Retina (tissue), 1 donor: ENCODE measurements at regions not wholly inside any gene's neighbourhood (a gene's known extent, or its start where the extent isn't known, plus 50 kb on each side); places are given as distances from the start of the nearest gene placed in this dataset.

Experiments
- DNase-seq: peaks from one replicate; pipeline ENCODE4 v3.0.0-alpha.2; 2016

DNA sequence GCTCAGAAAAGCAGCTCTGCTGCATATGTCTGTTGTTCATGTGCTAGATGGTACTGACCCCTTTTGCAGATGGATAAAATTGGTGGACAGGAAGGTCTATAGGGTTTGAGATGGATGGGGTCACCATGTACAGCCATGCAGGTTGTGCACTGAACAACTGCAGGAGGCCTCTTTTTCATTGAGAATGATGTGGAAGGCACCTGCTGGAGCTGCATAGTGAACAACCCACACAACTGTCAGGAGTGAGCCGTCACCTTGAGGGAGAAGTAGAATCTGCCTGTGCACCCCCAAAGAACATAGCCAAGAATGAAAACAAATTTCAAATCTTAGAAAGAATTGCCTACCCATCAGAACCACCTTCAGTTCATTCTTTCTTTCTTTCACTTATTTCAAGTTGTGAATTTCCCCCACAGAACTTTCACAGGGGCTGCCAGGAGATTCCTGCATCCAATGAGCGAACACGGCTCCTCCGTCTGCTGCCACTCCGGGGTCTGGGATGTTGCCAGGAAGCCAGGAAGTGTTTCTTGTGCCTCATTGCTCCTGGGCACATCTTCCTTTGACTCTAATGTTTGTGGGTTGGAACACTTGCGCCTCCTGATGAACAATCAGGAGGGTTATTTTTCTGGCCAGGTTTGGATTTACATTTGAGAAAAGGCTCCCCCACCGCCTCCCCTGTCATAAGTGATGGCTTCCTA lies 53.7 kb upstream of the DOCK1 start:
- DNase-seq, result no peak

DNA sequence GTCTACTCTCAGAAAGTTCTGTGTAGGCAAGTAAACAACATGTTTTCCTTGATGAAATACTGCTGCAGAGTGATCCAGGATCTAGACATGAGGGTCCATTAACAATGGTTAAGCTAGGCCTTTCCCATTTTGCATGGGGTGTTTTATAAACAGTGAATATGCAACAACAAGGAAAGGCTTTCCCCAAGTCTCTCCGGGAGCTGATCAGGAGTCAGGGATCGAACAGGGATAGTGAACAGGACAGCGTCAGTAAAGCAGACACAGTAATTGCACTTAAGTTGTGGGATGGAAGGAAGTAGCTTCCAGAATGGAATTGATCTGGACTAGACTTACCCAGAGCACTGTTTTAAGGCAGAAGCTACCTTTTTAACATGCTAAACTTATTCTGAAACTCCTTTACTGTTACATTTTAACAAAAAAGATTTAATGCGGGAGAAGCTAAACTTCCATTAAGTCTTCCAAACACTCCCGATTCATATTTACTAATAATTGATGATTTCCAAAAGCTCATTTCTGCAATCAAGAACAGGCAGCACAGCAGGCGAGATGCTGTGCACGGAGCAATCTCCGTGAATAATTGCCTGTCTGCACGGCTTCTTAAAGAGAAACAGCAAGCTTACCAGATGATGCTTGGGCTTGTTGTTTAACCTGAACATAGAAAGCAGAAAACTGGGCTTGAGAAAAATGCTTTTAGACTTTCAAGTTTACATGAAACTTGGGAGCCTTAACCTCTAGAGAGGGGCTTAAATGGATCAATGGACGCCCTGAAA lies 50.3 kb upstream of the DOCK1 start:
- no peak for DNase-seq
